ENCODE measurements at regions not wholly inside any gene's neighbourhood (a gene's known extent, or its start where the extent isn't known, plus 50 kb on each side); places are given as distances from the start of the nearest gene placed in this dataset.
A peak's percentile ranks its signal among the peaks of the same experiment; 100 is the strongest.
"Not testable (repeated sequence)": the region's sequence is repeated elsewhere in the genome, so short reads cannot be mapped to it uniquely, and the experiment has no call there.

- DNase-seq (ENCODE audit: low read depth): no peak
These were observed 392.1 kb upstream of the SALL1 start for GRCh38 chr16:51542981-51543815.

GRCh38 chr16:51540259-51540658 lies 389.2 kb upstream of the SALL1 start:
- peak; percentile 30 for DNase-seq (ENCODE audit: low read depth)

GRCh38 chr16:51538707-51539498 lies 387.8 kb upstream of the SALL1 start:
- DNase-seq (ENCODE audit: low read depth): peak; percentile 73

GRCh38 chr16:51535591-51535990 lies 384.5 kb upstream of the SALL1 start:
- no peak for DNase-seq (ENCODE audit: low read depth)

GRCh38 chr16:51532551-51532950 lies 381.5 kb upstream of the SALL1 start:
- DNase-seq (ENCODE audit: low read depth): no peak

GRCh38 chr16:51531271-51531670 lies 380.2 kb upstream of the SALL1 start:
- no peak for DNase-seq (ENCODE audit: low read depth)

- no peak for DNase-seq (ENCODE audit: low read depth)
These were observed 376.3 kb upstream of the SALL1 start for GRCh38 chr16:51527349-51527748.

GRCh38 chr16:51526621-51527020 lies 375.6 kb upstream of the SALL1 start:
- no peak for DNase-seq (ENCODE audit: low read depth)

- DNase-seq (ENCODE audit: low read depth): peak; percentile 55
These were observed 373.7 kb upstream of the SALL1 start for GRCh38 chr16:51524555-51525373.

GRCh38 chr16:51524070-51524469 lies 373.0 kb upstream of the SALL1 start:
- no peak for DNase-seq (ENCODE audit: low read depth)

GRCh38 chr16:51523400-51523799 lies 372.3 kb upstream of the SALL1 start:
- no peak for DNase-seq (ENCODE audit: low read depth)

GRCh38 chr16:51522902-51523301 lies 371.8 kb upstream of the SALL1 start:
- no peak for DNase-seq (ENCODE audit: low read depth)

GRCh38 chr16:51516960-51517359 lies 365.9 kb upstream of the SALL1 start:
- not testable (repeated sequence) for DNase-seq (ENCODE audit: low read depth)

- DNase-seq (ENCODE audit: low read depth): no peak
These were observed 359.3 kb upstream of the SALL1 start for GRCh38 chr16:51510416-51510815.

GRCh38 chr16:51509336-51509735 lies 358.3 kb upstream of the SALL1 start:
- DNase-seq (ENCODE audit: low read depth): no peak

GRCh38 chr16:51508490-51509212 lies 357.6 kb upstream of the SALL1 start:
- DNase-seq (ENCODE audit: low read depth): peak; percentile 41

GRCh38 chr16:51507286-51507685 lies 356.2 kb upstream of the SALL1 start:
- no peak for DNase-seq (ENCODE audit: low read depth)

GRCh38 chr16:51500306-51500705 lies 349.2 kb upstream of the SALL1 start:
- no peak for DNase-seq (ENCODE audit: low read depth)

- peak; percentile 2 for DNase-seq (ENCODE audit: low read depth)
These were observed 346.6 kb upstream of the SALL1 start for GRCh38 chr16:51497541-51498211.

- DNase-seq (ENCODE audit: low read depth): no peak
These were observed 339.8 kb upstream of the SALL1 start for GRCh38 chr16:51490866-51491265.

GRCh38 chr16:51487880-51488279 lies 336.8 kb upstream of the SALL1 start:
- DNase-seq (ENCODE audit: low read depth): no peak

Measured in GM04504 (cell line).